Caco-2 (cell line): ENCODE measurements at regions not wholly inside any gene's neighbourhood (a gene's known extent, or its start where the extent isn't known, plus 50 kb on each side); places are given as distances from the start of the nearest gene placed in this dataset.

Experiments used
- BruUV-seq: library from RNA; stranded (reverse); fragments of 400-500 nt; replicated peaks from 2 replicates; lab custom pipeline; 2021; lab: Mats Ljungman, UMichigan
- CTCF ChIA-PET: fragments of 300-600 bp; sonication (Branson Sonifier 250); formaldehyde crosslinking; loops from one replicate; lab custom pipeline; 2022; ENCODE audit warnings: antibody characterized with exemption; lab: Charles Lee
- POLR2A ChIA-PET: fragments of 300-600 bp; sonication (Branson Sonifier 250); formaldehyde crosslinking; loops from one replicate; lab custom pipeline; 2022; ENCODE audit warnings: antibody characterized with exemption; lab: Charles Lee
- DNase-seq, 2 experiments: peaks; one replicate each; pipeline versions ENCODE4 v3.0.0 to v3.0.0-alpha.2; 2020 to 2022
- H3K27me3 ChIP-seq: replicated peaks from 2 replicates; pipeline ENCODE4 v1.6.0; 2011; ENCODE audit warnings: low read length; ENCODE audit not compliant: control insufficient read depth, insufficient read depth
- H3K36me3 ChIP-seq: 2 replicates; pipeline ENCODE4 v1.5.1; 2011; ENCODE audit warnings: low read length; ENCODE audit not compliant: control insufficient read depth, insufficient read depth
- H3K4me1 ChIP-seq: fragments of 250-450 bp; sonication (Bioruptor Pico); 2 replicates; pipeline ENCODE4 v1.5.1; 2020; ENCODE audit warnings: mild to moderate bottlenecking
- H3K4me3 ChIP-seq: 2 replicates; pipeline ENCODE4 v1.5.1; 2011; ENCODE audit warnings: low read depth, mild to moderate bottlenecking, control low read depth, low read length
- H3K9me3 ChIP-seq: fragments of 250-450 bp; sonication (Bioruptor Pico); 2 replicates; pipeline ENCODE4 v1.5.1; 2020; ENCODE audit warnings: mild to moderate bottlenecking, moderate library complexity
- H3K27ac Mint-ChIP-seq: one replicate; pipeline ENCODE4 v1.8.0; 2022; ENCODE audit warnings: mixed read lengths; ENCODE audit not compliant: unreplicated experiment
- H3K27me3 Mint-ChIP-seq: one replicate; pipeline ENCODE4 v1.8.0; 2022; ENCODE audit warnings: mixed read lengths; ENCODE audit not compliant: insufficient read depth, unreplicated experiment
- H3K36me3 Mint-ChIP-seq: one replicate; pipeline ENCODE4 v1.8.0; 2022; ENCODE audit warnings: mild to moderate bottlenecking, mixed read lengths; ENCODE audit not compliant: insufficient read depth, unreplicated experiment
- H3K4me1 Mint-ChIP-seq: one replicate; pipeline ENCODE4 v1.8.0; 2022; ENCODE audit warnings: low read depth, mixed read lengths; ENCODE audit not compliant: unreplicated experiment
- H3K4me3 Mint-ChIP-seq: one replicate; pipeline ENCODE4 v1.8.0; 2022; ENCODE audit warnings: mild to moderate bottlenecking, moderate library complexity, mixed read lengths; ENCODE audit not compliant: unreplicated experiment
- H3K9me3 Mint-ChIP-seq: one replicate; pipeline ENCODE4 v1.8.0; 2022; ENCODE audit warnings: mixed read lengths; ENCODE audit not compliant: unreplicated experiment
- CTCF ChIP-seq, 2 experiments: fragments of 200-600 bp in 1 of 2; IDR thresholded peaks; 1 replicate in 1 of 2; 2 replicates in 1 of 2; pipeline versions ENCODE4 v1.5.1 to v1.8.0; 2011 to 2022; ENCODE audit warnings: antibody characterized with exemption in 1 of 2, control low read depth in 1 of 2, inconsistent platforms in 1 of 2, low read depth in 1 of 2, low read length in 1 of 2, mild to moderate bottlenecking in 1 of 2, moderate library complexity in 1 of 2; ENCODE audit not compliant: insufficient read depth in 1 of 2, severe bottlenecking in 1 of 2, unreplicated experiment in 1 of 2
- intact Hi-C: fragments of 100-400 bp; cut with micrococcal nuclease; formaldehyde crosslinking; loops from one replicate; pipeline ENCODE4 v1.10.0; 2022; ENCODE audit not compliant: unreplicated experiment

- Mint-ChIP-seq H3K36me3 (no peaks in the 10 kb centered on the region), H3K4me3 (no peak overlapping the region), H3K9me3 (no peaks in the 10 kb centered on the region), H3K4me1 (no peaks in the 10 kb centered on the region), H3K27ac (no peak overlapping the region), H3K27me3 (no peaks in the 10 kb centered on the region)
- no peak for TF ChIP-seq CTCF (IDR thresholded peaks at IDR 0.05; ENCODE audit: insufficient read depth in 1 of 2, low read depth in 1 of 2, low read length in 1 of 2, severe bottlenecking in 1 of 2, unreplicated experiment in 1 of 2)
- CTCF ChIA-PET = no interaction called here
- Histone ChIP-seq H3K4me3 (no peak overlapping the region), H3K36me3 (no peaks in the 10 kb centered on the region), H3K9me3 (no peaks in the 10 kb centered on the region), H3K4me1 (no peaks in the 10 kb centered on the region), H3K27me3 (no peaks in the 10 kb centered on the region)
- no peak for DNase-seq
- POLR2A ChIA-PET = no interaction called here
- no TSS peak for BruUV-seq
- intact Hi-C loops = no loop called here
Observed at GRCh38 chr7:153921408-153921807, 130.8 kb upstream of the DPP6 start.

GRCh38 chr7:153930696-153931095, 121.5 kb upstream of the DPP6 start:
- Histone ChIP-seq H3K4me1 (no peaks in the 10 kb centered on the region), H3K36me3 (no peaks in the 10 kb centered on the region), H3K9me3 (no peaks in the 10 kb centered on the region), H3K4me3 (no peak overlapping the region), H3K27me3 (no peaks in the 10 kb centered on the region)
- no peak for DNase-seq
- no peaks in the 10 kb centered on the region for H3K27me3 Mint-ChIP-seq
- BruUV-seq = no TSS peak
- TF ChIP-seq CTCF (IDR thresholded peaks at IDR 0.05; ENCODE audit: insufficient read depth in 1 of 2, low read depth in 1 of 2, low read length in 1 of 2, severe bottlenecking in 1 of 2, unreplicated experiment in 1 of 2) = no peak
- POLR2A ChIA-PET = no interaction called here
- peaks cover 24% of the 10 kb centered on the region for H3K9me3 Mint-ChIP-seq
- H3K27ac Mint-ChIP-seq = no peak overlapping the region
- CTCF ChIA-PET = no interaction called here
- no peak overlapping the region for H3K4me3 Mint-ChIP-seq
- no peaks in the 10 kb centered on the region for H3K36me3 Mint-ChIP-seq
- H3K4me1 Mint-ChIP-seq = no peaks in the 10 kb centered on the region
- intact Hi-C loops = no loop called here

GRCh38 chr7:153934048-153934447, 118.2 kb upstream of the DPP6 start:
- Mint-ChIP-seq H3K4me3 (no peak overlapping the region), H3K36me3 (no peaks in the 10 kb centered on the region), H3K27ac (no peak overlapping the region), H3K27me3 (no peaks in the 10 kb centered on the region), H3K4me1 (no peaks in the 10 kb centered on the region), H3K9me3 (peaks cover 16% of the 10 kb centered on the region)
- POLR2A ChIA-PET = no interaction called here
- Histone ChIP-seq H3K4me3 (no peak overlapping the region), H3K9me3 (no peaks in the 10 kb centered on the region), H3K27me3 (no peaks in the 10 kb centered on the region), H3K36me3 (no peaks in the 10 kb centered on the region), H3K4me1 (no peaks in the 10 kb centered on the region)
- CTCF ChIA-PET = no interaction called here
- DNase-seq = no peak
- BruUV-seq = no TSS peak
- TF ChIP-seq CTCF (IDR thresholded peaks at IDR 0.05; ENCODE audit: insufficient read depth in 1 of 2, low read depth in 1 of 2, low read length in 1 of 2, severe bottlenecking in 1 of 2, unreplicated experiment in 1 of 2) = no peak
- intact Hi-C loops = no loop called here
